Activated CD8-positive, alpha-beta memory T cell treated with anti-CD3 and anti-CD28 coated beads for 24 hours (primary cell): ENCODE measurements at regions not wholly inside any gene's neighbourhood (a gene's known extent, or its start where the extent isn't known, plus 50 kb on each side); places are given as distances from the start of the nearest gene placed in this dataset.
"Not testable (repeated sequence)": the region's sequence is repeated elsewhere in the genome, so short reads cannot be mapped to it uniquely, and the experiment has no call there.

Experiments used
- DNase-seq: peaks from one replicate; pipeline ENCODE4 v3.0.0-alpha.2; 2020

DNA sequence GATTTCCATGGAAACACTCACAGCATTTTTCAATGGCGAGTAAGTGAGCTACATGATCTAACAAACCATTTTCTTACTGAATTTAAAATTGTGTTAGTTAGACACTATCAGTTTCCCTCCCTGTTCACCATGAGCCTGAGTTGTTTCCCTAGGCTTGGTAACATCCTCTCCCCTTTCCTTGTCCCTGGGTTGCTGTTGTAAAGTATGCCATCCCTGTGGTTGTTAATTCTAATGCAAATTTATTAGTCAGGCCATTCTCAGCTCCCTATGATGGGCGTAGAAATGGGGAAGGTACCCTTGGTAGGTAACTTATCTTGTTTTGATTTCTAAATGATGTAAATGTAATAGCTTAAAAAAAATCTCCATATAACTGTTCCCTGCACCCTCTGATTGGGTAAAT is 143.0 kb downstream of the SPATA31A6 start:
- DNase-seq: not testable (repeated sequence)

DNA sequence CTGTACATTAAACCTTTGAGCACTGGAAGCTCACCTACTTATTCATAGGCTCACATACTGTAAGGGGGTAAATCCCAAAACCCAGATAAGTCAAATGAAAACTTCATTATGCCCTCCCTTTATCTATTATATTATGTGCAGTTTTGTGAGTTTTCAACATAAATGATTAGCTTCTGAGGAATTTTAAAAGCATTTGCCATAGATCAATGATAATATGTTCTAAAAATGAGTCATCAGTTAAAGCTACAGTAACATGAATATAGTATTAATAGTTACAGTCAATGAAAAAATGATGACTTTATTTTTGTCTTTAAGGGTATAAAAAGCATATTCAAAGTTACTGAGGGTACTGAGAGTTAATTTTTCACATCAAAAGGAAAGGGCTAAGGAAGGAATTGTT is 151.9 kb downstream of the SPATA31A6 start:
- not testable (repeated sequence) for DNase-seq

DNA sequence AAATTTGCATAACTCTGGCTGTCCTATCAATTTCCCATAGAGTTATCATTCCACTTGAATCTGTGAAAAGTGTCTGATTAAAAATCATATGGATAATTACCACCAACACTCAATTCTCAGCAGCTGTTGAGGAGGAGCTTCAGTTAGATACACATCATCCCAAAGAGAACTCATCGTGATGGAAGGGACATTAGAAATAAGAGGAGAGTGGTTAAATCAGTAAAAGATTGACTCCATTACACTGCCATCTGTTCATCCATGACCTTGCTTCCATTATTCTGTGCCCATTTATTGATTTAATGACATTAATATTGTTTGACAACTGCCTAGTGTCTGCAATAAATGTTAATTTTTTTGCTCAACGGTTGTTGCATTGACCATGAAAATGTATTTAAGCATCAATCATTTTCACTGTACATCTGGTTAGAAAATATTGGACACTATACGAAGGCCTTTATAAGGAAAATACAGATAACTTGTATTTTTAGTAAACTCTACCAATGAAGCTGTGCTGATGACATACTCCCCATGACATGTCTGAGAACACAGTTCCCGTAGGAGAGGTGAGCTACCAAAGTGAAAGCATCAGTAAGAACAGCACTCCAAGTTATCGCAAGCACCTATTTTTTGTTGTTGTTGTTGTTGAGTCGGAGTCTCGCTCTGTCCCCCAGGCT is 152.7 kb downstream of the SPATA31A6 start:
- not testable (repeated sequence) for DNase-seq

DNA sequence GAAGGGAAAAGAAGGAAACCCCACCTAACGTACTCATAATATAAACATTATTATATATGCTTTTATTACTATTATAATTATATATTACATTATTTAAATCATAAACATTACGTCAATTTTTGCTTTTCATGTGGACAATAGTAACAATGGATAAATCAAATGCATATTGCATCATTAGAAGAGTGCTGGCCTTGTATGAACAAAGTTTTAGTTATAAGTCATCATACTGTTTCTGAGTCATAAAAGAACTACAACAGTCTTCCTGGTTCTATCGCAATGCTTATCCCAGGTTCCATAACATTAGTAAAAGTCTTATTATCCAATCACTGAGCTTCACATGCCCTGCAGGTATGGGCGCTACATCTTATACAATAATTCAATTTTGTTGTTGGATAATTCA is 154.8 kb downstream of the SPATA31A6 start:
- not testable (repeated sequence) for DNase-seq

DNA sequence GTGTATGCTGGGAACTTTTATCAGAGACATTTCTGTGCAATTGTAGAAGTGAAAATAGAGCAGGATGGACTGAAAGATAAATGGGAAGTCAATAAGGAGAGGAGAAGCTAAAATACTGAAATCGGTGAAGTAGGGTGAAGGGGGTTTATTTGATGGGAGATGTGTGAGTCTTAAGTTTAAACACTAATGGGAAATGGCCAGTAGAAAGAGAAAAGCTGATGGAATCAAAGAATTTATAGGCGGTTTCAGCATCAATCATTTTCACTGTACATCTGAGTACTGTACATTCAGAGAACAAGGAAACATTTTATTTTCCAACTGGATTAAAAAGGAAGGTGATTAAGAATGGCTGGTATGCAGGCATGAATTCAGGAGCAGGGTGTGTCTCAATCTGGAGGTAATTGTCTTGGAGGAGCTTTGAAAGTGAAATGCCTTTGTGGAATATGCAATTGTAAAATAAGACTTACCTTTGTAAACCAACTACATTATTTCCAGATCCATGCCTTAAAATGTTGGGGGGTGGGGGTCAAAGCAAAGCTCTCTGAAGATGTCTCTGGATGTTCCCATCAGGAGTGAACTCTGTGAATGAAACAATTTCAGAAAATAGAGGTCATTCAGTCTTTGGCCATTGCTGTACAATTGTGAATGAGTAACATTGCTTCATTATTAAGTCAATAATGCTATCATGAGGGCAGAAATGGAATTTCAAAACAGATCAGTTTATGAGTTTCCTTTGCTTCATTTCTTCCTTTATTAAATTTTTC is 156.4 kb downstream of the SPATA31A6 start:
- DNase-seq: not testable (repeated sequence)

DNA sequence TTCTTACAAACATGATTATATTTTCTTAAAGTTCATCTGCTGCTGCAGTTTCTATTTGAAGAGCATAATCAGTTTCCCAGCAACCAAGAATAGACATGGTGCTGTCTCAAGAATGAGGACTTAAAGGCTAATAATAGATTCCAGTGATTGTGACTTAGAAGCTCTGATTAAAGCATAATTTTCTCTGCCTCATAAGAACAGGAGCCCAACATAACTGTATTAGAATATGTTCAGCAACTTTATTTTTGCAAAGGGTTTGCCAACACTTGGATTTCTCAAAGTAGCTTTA is 156.9 kb downstream of the SPATA31A6 start:
- DNase-seq: not testable (repeated sequence)

DNA sequence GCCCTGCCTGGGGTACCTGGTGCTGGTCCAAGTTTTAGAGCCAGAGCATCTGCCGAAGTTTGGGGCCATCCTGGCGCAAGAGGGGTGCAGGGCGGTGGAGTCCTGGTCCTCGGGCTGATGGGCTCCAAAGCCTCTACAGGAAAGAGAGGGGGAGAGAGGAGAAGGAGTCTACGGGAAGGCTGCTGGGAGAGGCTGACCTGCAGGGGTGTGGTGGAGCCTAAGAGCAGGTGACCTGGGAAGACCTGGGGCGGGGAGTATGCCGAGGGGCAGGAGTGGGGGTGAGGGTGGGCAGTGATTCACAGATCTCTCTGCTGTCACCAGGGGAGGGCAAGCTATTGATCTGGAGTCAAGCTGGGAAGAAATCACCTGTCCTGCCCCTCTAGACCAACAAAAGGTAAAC is 158.4 kb downstream of the SPATA31A6 start:
- not testable (repeated sequence) for DNase-seq

DNA sequence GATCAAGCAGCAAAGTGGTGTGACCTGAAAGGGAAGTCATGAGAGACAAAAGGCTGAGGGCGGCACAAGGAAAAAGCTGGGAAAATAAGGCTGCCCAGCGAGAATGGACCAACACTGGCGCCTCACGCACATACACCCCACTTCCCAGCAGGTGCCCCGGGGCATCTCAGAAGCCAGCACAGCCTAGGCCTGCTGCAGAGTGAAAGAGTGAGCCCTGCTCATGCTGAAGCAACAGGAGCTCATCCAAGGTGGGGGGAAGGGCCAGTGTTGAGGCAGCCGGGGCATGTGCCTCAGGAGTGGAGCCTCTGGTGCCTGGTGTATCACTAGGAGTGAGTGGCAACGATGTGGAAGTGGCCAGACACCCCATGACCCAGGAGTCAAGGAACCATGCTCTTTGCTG is 158.8 kb downstream of the SPATA31A6 start:
- DNase-seq: not testable (repeated sequence)

DNA sequence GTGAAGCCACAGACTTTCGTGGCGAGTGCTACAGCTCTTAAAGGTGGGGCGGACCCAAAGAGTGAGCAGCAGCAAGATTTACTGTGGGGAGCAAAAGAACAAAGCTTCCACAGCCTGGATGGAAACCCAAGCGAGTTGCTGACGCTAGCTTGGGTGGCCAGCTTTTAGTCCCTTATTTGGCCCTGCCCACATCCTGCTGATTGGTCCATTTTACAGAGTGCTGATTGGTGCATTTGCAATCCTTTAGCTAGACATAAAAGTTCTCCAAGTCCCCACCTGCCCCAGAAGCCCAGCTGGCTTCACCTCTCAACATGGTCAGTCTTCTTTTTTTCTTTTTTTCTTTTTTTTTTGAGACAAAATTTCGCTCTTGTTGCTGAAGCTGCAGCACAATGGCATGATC is 161.0 kb downstream of the SPATA31A6 start:
- DNase-seq: not testable (repeated sequence)

DNA sequence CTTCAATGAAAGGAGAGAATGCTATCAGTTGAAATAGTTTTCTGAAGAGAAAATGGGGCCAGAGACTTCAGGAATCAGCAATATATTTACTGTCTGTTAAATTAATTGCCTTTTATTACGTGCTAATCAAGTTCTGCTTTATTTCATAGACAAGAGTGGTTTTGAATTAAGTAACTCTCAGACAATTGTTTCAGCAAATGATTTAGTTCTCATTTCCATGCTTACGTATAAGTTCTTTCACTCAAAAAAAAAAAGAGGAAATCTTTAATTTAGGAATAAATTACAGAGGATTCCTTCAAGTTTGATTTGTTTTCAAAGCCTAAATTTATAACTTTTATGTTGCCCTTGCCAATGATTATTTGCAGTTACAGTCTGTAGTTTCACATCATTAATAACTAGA is 163.5 kb downstream of the SPATA31A6 start:
- DNase-seq: not testable (repeated sequence)

DNA sequence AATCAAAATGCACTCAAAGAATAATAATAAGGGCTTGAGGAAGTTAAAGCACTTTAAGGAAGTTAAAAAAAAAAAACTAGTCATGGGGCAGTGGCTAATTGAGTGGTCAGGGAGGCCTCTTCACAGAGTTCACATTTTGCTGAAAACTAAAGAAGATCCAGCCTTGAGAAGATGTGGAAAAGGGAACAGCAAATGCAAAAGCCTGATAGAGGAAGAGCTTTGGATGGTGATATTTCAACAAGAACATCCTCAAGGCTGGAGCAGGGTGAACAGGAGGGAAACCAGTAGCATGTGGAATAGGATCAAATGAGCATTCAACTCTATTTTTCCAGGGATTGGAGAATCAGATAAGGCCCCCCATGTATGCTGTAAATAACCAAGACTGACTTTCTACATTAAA is 165.7 kb downstream of the SPATA31A6 start:
- DNase-seq: not testable (repeated sequence)

DNA sequence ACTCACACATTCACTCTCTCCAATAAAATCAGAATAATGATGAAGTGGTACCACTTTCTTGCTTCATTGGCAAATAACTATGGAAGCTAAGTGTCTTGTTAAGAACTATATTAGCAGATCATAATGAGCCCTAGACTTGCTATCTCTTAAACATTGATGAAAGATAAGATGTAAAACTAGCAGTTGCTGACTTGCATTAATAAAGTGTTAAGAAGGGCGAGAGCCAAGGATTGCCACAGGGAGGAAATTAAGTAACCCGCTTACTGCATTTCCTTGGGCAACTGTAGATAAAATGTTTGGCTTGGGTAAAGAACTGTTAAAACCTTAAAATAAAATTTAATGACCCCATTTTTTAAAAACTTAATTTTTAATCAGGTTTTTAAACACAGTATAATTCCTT is 167.0 kb downstream of the SPATA31A6 start:
- DNase-seq: not testable (repeated sequence)

DNA sequence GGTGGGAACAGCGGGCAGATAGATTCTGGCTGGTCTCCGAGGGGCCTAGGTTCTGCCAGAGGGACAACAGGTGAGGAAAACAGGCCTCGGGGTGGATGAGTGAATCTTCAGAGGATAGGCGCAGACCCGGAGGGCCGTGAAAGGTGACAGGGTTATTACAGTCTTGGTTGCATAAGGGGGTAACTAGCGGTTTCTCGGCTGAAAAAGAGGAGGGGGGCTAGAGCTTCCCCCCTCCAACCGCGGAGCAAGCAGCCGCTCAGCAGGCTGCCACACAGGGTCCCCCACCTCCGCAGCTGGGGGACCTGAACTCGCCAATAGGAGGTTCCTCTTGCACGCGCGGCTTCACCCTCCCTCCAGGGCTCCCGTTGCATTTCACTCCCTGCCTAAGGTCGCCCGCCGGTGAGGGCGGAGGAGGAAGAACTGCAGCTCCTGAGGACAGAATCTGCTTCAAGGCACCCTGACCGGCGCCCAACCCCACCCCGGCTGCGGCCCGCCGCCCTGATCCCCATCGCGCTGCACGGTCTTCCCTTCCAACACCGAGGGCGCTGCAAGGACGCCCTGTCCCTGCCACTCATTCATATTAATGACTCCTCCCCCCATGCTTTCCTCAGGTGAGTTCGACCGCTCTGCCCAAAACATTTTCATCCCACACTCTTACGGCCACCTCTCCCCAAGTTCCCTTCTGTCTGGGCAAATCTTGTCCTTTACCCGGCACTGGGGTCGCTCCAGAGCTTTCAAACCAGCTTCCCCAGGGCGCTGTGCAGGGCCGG is 174.3 kb downstream of the SPATA31A6 start:
- DNase-seq: not testable (repeated sequence)

DNA sequence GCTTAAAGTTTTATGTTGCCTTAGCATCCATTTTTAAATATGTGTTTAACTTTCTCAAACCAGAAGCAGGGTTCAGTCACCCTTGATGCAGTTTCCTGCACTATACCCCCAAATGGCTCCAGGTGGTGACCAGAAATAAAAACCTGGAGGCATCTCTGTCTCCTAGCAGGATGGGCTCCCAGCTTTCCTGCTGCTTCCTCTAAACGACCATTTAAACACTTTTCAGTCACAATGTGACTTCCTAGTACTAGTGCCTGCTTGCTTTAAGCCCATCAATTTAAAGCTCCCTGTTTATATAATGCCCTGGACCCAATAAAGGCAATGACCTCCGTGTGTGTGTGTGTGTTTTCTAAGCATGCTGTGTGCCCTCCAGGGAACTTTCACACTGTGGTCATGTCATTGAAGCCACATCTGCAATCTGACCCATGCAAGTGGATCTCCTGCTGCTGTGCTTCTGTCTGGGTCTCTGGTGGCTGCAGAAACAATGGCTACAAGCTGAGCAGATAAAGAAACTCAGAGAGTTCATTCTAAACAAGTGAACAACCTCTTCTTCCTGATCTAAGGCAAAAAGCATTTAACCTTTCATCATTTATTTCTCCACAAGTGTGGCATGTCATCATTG is 175.3 kb downstream of the SPATA31A6 start:
- not testable (repeated sequence) for DNase-seq

DNA sequence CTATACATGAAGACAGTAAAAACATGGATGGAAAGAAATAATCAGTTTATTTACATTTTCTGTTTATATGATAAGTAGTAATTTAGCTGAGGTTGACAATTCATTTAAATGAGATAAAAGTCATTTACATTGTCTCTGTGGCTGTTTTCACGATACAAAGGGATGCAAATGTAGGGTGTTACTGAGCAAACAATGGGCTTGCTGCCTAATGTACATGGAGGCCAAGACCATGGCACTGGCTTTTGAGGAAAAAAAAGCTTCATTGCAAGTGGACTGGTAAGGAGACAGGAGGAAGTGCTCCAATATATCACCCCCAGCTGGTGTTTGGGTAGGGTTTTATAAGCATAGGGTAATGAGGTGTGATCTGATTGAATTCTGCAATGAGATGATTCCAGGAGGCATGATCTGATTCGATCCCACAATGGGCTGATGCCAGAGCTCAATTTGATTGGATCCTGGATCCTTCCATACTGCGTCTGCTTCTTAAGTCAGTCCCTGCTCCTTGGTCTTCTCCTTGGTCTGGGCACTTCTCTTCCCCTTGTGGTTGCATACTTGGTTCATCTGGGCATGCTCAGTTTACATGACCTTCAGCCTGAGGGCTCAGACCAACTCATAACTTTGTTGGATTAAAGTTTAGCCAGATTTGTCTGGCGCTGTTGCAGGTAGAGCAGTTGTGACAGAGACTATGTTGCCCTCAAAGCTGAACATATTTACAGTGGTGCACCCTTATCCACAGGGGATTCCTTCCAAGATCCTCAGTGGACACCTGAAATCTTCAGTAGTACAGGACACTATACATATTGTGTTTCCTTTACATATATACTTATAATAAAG is 181.2 kb downstream of the SPATA31A6 start:
- not testable (repeated sequence) for DNase-seq

DNA sequence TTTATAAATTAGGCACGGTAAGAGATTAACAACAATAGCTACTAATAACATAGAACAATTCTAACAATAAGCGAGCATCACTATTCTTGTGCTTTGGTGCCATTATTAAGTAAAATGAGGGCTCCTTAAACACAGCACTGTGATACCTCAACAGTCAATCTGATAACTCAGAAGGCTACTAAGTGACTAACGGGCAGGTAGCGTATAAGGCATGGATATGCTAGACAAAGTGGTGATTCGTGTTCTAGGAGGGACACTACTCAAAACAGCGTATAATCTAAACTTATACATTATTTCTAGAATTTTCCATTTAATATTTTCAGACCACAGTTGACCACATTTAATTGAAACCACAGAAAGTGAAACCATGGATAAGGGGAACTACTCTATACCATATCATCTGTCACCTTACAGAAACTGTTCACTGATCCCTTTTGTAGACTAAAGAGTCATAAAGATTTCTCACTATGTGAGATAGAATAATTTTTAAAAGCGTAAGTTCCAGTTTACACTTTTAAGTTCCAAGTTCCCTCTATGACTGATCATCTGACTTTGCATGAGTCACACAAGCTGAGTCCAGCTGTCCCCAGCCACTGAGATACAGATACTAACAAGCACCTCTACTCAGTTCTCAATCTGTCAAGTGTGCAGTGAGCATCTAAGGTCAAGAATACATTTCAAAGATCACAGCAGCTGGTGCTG is 181.9 kb downstream of the SPATA31A6 start:
- not testable (repeated sequence) for DNase-seq

DNA sequence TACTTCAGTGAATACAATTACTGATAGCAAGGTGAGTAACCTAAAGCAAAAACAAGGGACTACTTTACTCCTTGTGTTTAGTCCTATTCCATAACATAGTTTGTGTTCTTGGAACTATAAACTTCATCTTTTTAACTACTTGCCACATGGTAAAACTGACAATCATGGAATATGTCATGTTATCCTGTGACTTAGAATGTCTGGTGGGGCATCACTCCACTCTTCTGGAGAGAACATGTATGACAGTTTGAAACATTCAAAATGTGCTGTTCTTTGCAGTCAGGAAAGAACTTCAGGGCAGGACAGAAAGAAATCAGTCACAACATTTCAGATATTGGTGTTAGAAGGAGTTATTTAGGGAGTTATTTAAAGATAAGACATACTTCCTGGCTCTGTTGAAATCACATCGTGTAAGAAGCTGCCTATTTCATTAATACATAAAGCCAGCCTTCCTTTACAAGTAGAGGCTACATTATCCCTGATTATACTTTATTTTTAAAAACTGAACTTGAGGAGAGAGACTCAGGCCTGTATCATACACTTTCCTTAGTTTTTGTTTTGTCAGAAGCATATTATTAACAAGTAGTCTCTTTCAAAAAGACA is 184.9 kb downstream of the SPATA31A6 start:
- DNase-seq: not testable (repeated sequence)

DNA sequence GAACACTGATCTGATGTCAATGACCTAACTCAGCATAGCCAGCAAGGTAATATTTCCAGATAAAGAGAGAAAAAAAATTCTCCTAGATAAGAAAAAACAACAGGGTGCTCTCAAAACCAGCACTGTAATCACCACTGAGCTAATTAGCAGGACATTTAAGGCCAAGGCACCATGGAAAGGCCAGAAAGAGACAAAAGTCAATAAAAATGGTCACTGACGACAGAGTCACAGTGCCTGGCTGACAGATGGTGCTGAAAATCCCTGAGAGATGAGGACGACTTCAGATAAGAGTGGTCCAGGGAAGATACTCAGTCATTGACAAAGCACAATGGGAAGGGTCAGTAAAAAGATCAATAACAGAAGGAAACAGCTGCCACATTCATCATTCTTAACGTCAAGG is 186.7 kb downstream of the SPATA31A6 start:
- DNase-seq: not testable (repeated sequence)

DNA sequence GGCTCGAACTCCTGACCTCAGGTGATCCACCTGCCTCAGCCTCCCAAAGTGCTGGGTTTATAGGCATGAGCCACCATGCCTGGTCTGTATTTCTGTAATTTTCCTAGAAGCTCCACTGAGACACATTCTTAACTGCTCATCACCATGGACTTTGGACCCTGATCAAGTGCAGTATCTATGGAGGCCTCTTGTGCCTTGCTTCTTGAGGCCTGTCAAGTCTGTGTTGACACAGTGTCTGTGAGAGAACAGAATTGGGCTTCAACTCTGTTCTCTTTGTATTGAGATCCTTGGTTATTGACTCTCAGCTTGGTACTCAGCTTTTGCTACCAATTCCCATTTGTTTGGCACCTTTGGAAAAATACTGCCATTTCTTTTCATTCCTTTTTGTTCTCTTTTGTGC is 188.0 kb downstream of the SPATA31A6 start:
- not testable (repeated sequence) for DNase-seq

DNA sequence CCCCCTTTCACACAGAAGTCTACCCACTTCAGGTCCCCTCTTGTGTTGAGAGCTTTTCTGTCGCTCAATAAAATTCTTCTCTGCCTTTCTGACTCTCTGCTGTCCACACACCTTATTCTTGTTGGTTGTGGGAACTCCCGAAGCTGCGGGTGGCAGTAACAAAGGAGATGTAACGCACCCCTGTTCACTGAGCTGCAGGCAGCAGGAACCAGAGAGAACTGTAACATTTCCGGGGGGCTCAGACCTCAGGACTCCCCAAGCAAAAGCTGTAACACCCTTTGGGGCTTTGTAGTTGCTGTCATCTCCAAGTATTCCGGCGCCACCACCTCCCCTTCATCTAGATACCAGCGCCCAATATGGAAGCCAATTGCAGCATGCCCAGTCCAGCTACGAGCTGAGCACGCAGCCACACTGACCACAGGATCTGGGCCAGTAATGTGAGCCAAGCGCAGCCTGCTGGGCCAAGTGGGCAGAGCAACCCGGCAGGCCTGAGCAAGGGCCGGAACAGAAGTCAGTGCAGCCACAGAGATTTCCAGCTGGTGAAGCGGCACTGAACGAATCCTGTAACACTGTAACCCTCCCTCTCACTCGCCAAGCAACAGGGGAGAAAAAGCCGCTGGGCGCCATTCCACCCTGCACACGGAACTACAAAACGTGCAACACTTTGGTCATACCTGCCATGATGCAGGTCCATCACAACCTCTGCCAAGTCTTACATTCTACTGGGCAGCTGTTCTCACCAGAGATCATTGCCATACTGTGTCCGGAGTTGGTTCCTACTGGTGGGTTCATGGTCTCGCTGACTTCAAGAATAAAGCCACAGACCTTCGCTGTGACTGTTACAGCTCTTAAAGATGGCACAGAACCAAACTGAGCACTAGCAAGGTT is 194.3 kb downstream of the SPATA31A6 start:
- DNase-seq: not testable (repeated sequence)
